ENCODE measurements at regions not wholly inside any gene's neighbourhood (a gene's known extent, or its start where the extent isn't known, plus 50 kb on each side); places are given as distances from the start of the nearest gene placed in this dataset.

DNA sequence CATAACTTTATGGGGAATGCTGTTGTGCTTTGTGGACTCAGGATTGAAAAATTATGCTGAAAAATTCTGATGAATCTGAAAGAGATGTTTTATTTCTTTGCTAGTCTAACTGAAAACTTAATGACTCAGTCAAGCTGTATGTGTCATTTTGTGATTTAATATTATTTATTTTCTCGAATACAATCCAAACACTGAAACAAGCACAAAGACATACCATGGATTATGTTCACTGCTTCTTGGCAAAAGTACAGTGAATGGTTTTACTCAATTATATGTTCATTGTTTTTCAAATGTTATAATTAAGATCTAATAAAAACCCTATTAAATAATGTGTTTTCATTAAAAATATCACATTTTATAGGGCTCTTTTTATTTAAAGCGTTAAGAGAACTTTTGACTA lies 330.6 kb upstream of the EPHA7 start:
- no TSS peak for BruUV-seq (replicated peaks)
- POLR2A ChIA-PET = no interaction called here
- 2% methylated on average over 2 of the region's 2 CpGs for WGBS (ENCODE audit: low lambda C conversion rate)
- H3K27ac ChIP-seq (ENCODE audit: extremely low read length, insufficient read depth, low read length) = no peak overlapping the region
- H3K9ac ChIP-seq (ENCODE audit: insufficient read depth, low read depth, low read length) = no peak overlapping the region
- no peaks in the 10 kb centered on the region for H4K20me1 ChIP-seq (ENCODE audit: insufficient read depth, low read length)
- no peak for TF ChIP-seq ZNF12 (CRISPR knock-in tag; IDR thresholded peaks at IDR 0.05)
- TF ChIP-seq ZNF546 (CRISPR knock-in tag; conservative IDR thresholded peaks at IDR 0.05) = no peak
- TF ChIP-seq ZNF589 (CRISPR knock-in tag; conservative IDR thresholded peaks at IDR 0.05) = no peak
- TF ChIP-seq, protein P1, sequence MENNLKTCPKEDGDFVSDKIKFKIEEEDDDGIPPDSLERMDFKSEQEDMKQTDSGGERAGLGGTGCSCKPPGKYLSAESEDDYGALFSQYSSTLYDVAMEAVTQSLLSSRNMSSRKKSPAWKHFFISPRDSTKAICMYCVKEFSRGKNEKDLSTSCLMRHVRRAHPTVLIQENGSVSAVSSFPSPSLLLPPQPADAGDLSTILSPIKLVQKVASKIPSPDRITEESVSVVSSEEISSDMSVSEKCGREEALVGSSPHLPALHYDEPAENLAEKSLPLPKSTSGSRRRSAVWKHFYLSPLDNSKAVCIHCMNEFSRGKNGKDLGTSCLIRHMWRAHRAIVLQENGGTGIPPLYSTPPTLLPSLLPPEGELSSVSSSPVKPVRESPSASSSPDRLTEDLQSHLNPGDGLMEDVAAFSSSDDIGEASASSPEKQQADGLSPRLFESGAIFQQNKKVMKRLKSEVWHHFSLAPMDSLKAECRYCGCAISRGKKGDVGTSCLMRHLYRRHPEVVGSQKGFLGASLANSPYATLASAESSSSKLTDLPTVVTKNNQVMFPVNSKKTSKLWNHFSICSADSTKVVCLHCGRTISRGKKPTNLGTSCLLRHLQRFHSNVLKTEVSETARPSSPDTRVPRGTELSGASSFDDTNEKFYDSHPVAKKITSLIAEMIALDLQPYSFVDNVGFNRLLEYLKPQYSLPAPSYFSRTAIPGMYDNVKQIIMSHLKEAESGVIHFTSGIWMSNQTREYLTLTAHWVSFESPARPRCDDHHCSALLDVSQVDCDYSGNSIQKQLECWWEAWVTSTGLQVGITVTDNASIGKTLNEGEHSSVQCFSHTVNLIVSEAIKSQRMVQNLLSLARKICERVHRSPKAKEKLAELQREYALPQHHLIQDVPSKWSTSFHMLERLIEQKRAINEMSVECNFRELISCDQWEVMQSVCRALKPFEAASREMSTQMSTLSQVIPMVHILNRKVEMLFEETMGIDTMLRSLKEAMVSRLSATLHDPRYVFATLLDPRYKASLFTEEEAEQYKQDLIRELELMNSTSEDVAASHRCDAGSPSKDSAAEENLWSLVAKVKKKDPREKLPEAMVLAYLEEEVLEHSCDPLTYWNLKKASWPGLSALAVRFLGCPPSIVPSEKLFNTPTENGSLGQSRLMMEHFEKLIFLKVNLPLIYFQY (CRISPR knock-in tag; IDR thresholded peaks at IDR 0.05; ENCODE audit: borderline replicate concordance) = no peak
- no peaks in the 10 kb centered on the region for H3K36me3 ChIP-seq (replicated peaks in 1 of 2; ENCODE audit: control insufficient read depth in 1 of 2, insufficient read depth in 2 of 2, low read length in 2 of 2)
- no peak overlapping the region for H3K4me2 ChIP-seq (ENCODE audit: low read depth, low read length)
- no peaks in the 10 kb centered on the region for H3K4me1 ChIP-seq (ENCODE audit: insufficient read depth, low read length)
- DNase-seq (ENCODE audit: low spot score) (no peak), ATAC-seq (no peak), FAIRE-seq (no peak)
- CTCF ChIA-PET (ENCODE audit: low intra/inter-chr PET ratio, low total read pairs) = no interaction called here
- no peaks in the 10 kb centered on the region for H3K27me3 ChIP-seq (ENCODE audit: control insufficient read depth in 1 of 2, insufficient read depth in 2 of 2, low read length in 2 of 2)
- in situ Hi-C loops (cut with HindIII; ENCODE audit: extremely low pct_ligation_motif_present, low pct_unique_long_range_greater_than_20kb) (no loop called here), intact Hi-C loops (cut with micrococcal nuclease; ENCODE audit: unreplicated experiment) (no loop called here)
- no peaks in the 10 kb centered on the region for H3K9me3 ChIP-seq (ENCODE audit: low read length)
- H3K4me3 ChIP-seq (replicated peaks in 1 of 3; ENCODE audit: insufficient read depth in 1 of 3, low read depth in 2 of 3, low read length in 3 of 3) = no peak overlapping the region
- no peaks in the 10 kb centered on the region for H3K79me2 ChIP-seq (ENCODE audit: insufficient read depth, low read length)
- no peak overlapping the region for H2AFZ ChIP-seq (ENCODE audit: low read length)

DNA sequence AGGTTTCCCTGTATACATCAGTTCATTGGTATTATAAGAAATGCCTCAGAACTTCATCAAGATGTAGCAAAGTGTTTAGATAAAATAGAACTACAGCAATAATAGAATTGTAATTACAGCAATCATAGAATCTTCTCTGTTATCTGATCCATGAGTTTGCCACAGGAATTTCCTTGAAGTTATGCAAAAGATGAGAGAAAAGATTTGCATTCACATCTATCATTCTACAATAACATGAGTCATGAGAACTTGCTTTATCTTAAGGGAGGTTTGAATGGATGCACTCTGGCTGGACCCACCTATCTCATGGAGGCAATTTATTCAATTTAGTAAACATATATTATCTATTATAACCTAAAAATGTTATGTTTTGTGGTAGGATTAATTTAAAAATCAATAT lies 329.8 kb upstream of the EPHA7 start:
- Histone ChIP-seq H3K9me3 (ENCODE audit: low read length) (no peaks in the 10 kb centered on the region), H3K79me2 (ENCODE audit: insufficient read depth, low read length) (no peaks in the 10 kb centered on the region), H2AFZ (ENCODE audit: low read length) (no peak overlapping the region), H3K9ac (ENCODE audit: insufficient read depth, low read depth, low read length) (no peak overlapping the region), H3K4me3 (replicated peaks in 1 of 3; ENCODE audit: insufficient read depth in 1 of 3, low read depth in 2 of 3, low read length in 3 of 3) (no peak overlapping the region), H3K27ac (ENCODE audit: extremely low read length, insufficient read depth, low read length) (no peak overlapping the region), H3K4me2 (ENCODE audit: low read depth, low read length) (no peak overlapping the region), H3K27me3 (ENCODE audit: control insufficient read depth in 1 of 2, insufficient read depth in 2 of 2, low read length in 2 of 2) (no peaks in the 10 kb centered on the region), H4K20me1 (ENCODE audit: insufficient read depth, low read length) (no peaks in the 10 kb centered on the region), H3K4me1 (ENCODE audit: insufficient read depth, low read length) (no peaks in the 10 kb centered on the region), H3K36me3 (replicated peaks in 1 of 2; ENCODE audit: control insufficient read depth in 1 of 2, insufficient read depth in 2 of 2, low read length in 2 of 2) (no peaks in the 10 kb centered on the region)
- FAIRE-seq (no peak), ATAC-seq (no peak), DNase-seq (ENCODE audit: low spot score) (no peak)
- BruUV-seq (replicated peaks) = no TSS peak
- ChIA-PET CTCF (ENCODE audit: low intra/inter-chr PET ratio, low total read pairs) (no interaction called here), POLR2A (no interaction called here)
- intact Hi-C loops (cut with micrococcal nuclease; ENCODE audit: unreplicated experiment) = no loop called here
- TF ChIP-seq SRY (CRISPR knock-in tag; IDR thresholded peaks at IDR 0.05) = no peak
- TF ChIP-seq, protein P2, sequence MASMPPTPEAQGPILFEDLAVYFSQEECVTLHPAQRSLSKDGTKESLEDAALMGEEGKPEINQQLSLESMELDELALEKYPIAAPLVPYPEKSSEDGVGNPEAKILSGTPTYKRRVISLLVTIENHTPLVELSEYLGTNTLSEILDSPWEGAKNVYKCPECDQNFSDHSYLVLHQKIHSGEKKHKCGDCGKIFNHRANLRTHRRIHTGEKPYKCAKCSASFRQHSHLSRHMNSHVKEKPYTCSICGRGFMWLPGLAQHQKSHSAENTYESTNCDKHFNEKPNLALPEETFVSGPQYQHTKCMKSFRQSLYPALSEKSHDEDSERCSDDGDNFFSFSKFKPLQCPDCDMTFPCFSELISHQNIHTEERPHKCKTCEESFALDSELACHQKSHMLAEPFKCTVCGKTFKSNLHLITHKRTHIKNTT (CRISPR knock-in tag; IDR thresholded peaks at IDR 0.05) = no peak
- TF ChIP-seq GTF2F1 (IDR thresholded peaks at IDR 0.05; ENCODE audit: low read length) = no peak
- no peak for TF ChIP-seq AKAP8 (CRISPR knock-in tag; IDR thresholded peaks at IDR 0.05)
- no peak for TF ChIP-seq MAF1 (CRISPR knock-in tag; IDR thresholded peaks at IDR 0.05; ENCODE audit: borderline replicate concordance)
- TF ChIP-seq STAG1 (CRISPR knock-in tag; IDR thresholded peaks at IDR 0.05) = no peak
- in situ Hi-C loops (cut with HindIII; ENCODE audit: extremely low pct_ligation_motif_present, low pct_unique_long_range_greater_than_20kb) = no loop called here

Measured in HepG2 (cell line).